ENCODE measurements at regions not wholly inside any gene's neighbourhood (a gene's known extent, or its start where the extent isn't known, plus 50 kb on each side); places are given as distances from the start of the nearest gene placed in this dataset.

- DNase-seq (ENCODE audit: extremely low read depth, low read depth), result no peak
These were observed 58.4 kb downstream of the SLC25A47 start for GRCh38 chr14:100381395-100382105.

DNA sequence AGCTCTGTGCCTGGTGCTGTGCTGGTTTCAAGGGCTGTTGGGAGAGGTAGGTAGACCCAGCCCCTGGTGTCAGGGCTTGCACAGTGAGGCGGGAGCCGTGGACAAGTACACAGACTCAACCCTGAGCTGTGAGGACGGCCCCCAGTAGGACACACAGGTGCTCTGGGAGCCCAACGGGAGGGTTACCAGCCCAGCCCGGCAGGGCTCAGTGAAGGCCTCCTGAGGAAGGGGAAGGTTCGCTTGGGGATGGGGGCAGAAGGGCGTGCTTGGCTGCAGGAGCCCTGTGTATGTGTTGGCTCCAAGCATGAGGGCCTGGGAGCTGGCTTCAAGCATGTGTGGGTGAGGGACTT lies 58.9 kb downstream of the SLC25A47 start:
- DNase-seq (ENCODE audit: extremely low read depth, low read depth), result no peak

- DNase-seq (ENCODE audit: extremely low read depth, low read depth), result peak; percentile 88
These were observed 60.6 kb downstream of the SLC25A47 start for GRCh38 chr14:100383727-100384158.

- DNase-seq (ENCODE audit: extremely low read depth, low read depth), result no peak
These were observed 61.1 kb downstream of the SLC25A47 start for GRCh38 chr14:100384277-100384676.

DNA sequence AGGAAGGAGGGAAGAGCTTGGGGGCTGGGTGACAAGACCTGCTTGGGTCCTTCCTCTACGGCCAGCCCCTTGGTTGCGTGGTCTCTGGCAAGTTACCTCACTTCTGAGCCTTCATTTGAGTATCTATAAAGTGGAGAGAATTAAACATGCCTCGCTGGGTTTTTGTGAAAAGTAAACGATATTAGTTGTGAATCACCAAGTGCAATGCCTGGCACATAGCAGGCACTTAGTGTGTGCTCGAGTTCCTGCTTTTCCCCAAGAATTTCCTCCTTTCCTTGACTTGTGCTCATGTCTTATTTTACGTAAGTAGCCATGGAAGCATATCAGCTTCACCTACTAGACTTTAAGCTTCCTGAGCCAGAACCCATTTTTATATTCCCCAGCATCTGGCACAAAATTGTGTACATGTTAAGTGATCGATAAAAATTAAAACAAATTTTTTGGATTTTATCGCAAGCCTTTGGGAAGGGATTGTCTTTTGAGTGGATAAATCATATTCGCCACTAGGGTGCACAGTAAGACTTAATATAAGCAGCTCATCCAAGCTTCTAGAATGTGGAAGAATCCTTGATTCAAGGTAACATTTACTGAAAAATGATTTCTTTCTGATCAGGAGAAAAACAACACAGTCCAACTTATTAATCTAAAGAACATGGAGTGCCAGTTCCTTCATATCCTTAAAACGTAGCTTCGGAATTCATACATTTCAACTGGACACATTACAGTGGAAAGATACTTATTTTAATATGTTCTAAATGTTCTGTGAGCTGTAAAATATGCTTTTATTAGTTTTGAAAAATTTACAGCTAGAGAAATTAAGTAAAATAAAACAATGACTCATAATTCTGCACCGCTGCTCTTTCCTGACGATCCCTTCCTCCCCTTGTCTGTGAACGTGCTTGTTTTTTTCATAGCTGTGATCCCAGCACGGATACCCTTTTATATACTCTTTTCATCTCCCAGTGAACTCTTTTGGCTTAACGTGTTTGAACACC lies 62.0 kb downstream of the SLC25A47 start:
- DNase-seq (ENCODE audit: extremely low read depth, low read depth), result peak; percentile 82

DNA sequence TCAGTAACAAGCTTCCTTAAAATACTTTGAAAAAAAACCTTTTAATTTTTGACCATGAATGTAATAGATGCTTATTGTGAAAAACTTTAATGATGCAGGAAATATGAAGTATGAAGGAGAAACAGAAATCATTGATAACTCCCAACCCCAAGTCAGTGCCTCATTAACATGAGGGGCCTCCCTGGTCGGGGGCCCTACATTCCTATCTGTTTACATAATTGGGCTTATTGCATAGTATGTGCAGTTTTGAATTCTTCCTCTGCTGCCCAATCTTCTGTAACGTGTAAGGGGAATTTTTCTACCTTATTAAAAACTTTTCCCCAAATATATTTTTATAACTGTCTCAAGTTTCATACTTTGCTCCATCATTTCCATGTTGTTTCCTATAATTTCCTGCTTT lies 63.0 kb downstream of the SLC25A47 start:
- DNase-seq (ENCODE audit: extremely low read depth, low read depth), result no peak

DNA sequence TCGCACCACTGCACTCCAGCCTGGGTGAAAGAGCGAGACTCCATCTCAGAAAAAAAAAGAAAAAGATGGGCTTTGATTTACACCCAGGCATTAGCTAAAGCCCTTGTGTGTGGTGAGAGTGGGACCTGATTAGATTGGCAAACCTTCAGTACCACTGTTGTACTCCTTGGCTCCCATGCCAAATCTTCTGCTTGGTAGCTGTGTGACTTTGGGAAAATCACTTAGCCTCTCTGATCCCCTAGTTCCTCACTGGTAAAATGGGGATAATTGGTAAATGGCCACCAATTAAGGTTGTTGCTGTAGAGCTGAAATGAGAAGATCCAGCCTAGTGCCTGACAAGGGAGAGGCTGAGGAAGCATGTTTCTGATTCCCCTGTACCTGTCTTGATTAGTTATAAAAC lies 63.7 kb downstream of the SLC25A47 start:
- DNase-seq (ENCODE audit: extremely low read depth, low read depth), result no peak

GRCh38 chr14:100387450-100387849 lies 64.3 kb downstream of the SLC25A47 start:
- no peak for DNase-seq (ENCODE audit: extremely low read depth, low read depth)

DNA sequence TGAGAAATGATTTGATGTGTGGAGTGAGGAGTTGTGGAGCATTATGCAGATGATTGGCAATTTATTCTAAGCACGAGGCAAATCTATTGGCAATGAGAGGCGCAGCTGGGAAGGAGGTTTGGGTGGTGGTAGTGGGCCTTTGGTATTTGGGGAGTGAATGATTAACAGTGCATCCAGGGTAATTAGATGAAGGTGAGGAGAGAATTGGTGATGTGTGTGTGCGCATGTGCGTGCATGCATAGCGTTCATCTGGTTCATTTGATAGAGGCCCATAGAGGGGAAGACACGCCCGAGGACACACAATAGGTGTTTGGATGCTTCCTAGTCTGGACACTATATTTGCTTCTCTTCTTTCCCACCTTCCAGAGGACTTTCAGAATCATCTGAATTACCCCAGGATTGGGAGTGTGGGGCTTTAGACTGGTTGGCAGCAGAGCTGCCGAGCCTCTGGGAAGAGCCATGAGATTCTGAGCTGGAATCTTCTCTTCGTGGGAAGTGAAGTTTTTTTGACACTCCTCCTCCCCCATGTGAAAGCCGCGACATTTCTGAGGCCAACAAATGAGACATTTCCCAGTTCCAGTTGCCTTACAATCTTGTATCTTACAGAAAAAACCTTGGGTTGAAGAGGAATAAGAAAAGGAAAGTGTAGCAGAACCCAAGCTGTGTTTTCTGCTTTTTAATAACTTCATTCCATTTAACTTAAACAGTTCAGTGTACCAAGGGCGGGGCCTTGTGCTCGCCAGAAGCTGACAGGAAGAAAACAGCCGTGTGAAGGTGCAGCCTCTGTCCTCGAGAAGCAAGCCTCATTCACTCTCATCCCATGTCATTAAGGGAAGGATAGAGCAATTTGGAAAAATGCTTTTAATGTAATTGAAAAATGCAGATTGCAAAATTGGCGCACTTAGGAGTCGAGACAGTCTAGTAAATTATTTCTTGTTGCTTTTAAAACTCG lies 65.2 kb downstream of the SLC25A47 start:
- no peak for DNase-seq (ENCODE audit: extremely low read depth, low read depth)

GRCh38 chr14:100389497-100390104 lies 66.5 kb downstream of the SLC25A47 start:
- no peak for DNase-seq (ENCODE audit: extremely low read depth, low read depth)

DNA sequence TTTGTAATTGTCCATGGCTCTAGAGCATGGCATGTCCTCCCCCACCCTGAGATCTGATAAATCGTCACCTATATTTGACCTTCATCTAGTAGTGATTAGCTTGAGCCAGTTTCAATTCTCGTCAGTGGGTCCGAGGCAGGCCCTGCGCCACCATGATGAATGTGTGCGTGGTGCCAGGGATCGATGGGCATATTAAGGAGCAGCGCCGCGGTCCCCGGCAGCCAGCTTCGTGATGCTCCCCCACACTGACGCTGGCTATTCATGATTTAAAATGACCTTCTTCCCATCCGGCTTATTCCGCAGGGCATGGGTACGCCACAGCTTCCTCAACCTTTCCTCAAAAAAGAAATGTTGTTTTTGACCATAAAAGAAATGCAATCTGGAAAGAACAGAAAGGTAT lies 68.0 kb downstream of the SLC25A47 start:
- no peak for DNase-seq (ENCODE audit: extremely low read depth, low read depth)

- no peak for DNase-seq (ENCODE audit: extremely low read depth, low read depth)
These were observed 68.6 kb downstream of the SLC25A47 start for GRCh38 chr14:100391724-100392123.

GRCh38 chr14:100392356-100392755 lies 69.2 kb downstream of the SLC25A47 start:
- DNase-seq (ENCODE audit: extremely low read depth, low read depth), result no peak

DNA sequence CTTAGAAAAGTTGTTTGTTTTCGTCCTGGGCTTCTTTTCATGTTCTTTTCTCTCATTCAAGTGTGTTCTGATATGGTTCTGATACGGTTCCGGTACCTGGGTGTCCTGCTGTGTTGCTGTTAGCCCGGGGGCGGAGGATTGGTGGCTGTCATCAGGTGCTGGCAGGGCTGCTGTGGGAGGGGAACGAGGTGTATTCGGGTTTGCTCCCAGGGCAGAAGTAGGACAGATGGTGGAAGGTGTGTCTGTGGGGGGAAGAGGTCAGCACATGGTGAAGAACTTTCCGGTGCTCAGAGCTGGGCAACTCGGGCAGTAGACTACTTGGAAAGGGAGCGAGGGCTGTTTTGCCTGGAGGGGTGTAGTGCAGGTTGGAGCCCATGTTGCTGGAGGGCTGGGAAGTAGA lies 70.2 kb downstream of the SLC25A47 start:
- DNase-seq (ENCODE audit: extremely low read depth, low read depth), result no peak

DNA sequence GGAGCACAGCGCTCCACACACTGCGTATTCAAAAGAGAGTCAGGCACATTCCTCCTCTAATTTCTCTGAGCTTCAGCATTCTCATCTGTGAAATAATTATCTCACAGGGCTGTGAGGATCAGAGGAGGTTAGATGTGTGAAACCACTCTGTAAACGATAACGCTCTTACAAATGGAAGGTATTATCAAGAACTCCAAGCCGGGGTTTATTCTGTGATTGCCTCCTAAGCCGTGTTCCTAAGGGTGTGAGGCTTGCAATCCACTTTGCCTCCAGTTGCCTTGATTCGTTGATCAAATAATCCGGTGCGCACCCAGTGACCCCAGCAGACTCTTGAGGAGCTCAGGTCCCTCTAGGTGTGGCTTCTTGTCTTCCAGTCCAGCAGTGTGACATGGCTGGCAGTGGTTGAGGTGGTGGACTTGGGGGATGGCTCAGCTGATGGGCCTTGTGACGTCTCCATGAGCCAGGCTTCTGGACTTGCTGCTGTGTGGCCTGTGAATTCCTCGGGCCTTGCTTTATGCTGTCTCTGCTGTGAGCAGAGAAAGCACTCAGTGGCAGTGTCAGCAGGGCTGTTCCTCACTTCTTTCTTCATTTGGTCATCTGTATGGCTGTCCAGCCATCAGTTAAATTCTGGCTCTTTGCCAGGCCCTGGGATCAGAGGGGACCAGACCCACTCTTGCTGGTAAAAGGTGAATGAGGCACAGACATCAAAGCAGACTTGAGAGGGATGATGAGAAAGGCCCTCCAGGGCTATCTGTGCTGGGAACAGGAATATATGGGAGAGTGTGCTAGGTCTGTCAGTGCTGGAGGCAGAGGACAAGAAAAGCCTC lies 71.0 kb downstream of the SLC25A47 start:
- DNase-seq (ENCODE audit: extremely low read depth, low read depth), result no peak

DNA sequence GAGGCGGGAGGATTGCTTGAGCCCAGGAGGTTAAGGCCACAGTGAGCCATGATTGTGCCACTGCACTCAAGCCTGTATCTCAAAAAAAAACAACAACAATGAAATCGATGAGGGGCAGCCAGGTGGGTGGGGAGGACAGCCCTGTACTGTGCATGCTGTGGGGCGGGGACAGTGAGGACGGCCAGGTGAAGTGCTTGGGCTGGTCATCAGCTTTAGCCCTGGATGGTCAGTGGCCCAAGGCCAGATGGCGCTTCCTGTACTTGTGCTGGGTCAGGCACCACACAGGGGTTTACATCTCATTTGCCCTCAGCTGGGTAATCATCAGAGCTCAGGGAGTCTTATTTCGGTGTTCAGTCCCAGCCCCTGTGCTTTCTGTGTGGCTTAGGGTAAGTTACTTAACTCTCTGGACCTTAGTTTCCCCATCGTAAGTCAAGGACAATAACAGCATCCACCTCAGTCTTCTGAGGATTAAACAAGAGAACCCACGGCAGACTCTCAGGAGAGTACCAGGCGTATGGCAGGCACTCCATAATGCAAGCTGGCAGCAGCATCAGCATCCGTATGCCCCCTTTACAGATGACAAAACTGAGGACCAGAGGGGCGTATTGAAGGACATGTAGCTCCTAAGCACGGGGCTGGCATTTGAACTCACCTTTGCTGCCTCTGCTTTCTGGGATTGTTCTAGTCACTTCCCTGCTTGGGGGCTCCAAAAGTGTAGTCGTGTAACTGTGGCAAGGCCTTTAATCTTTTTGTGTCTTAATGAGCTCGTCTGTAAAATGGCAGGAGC lies 71.9 kb downstream of the SLC25A47 start:
- DNase-seq (ENCODE audit: extremely low read depth, low read depth), result no peak

DNA sequence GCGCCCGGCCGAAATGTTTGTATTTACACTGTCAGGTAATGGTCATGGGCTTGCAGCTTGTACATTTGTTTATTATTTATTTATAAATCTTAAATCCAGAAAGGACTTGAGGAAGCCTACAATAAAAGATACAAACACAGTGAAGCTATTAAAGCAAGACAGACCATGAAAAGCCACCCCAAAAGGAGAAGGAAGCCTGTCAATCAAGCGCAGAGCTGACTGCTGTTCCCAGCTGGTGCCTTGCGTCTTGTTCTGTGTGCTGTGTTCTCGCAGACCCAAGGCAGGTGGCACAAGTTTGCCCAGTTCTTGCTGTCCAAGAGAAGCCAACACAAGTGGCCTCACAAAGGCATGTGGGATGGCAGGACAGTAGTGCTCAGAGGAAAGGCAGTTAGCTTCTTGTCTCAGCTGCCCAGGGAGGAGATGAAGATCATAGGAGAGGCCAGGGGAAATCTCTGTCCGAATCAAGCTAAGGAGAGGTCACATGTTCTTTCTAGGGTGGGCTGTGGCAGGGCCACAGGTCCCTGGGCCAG lies 73.2 kb downstream of the SLC25A47 start:
- no peak for DNase-seq (ENCODE audit: extremely low read depth, low read depth)

DNA sequence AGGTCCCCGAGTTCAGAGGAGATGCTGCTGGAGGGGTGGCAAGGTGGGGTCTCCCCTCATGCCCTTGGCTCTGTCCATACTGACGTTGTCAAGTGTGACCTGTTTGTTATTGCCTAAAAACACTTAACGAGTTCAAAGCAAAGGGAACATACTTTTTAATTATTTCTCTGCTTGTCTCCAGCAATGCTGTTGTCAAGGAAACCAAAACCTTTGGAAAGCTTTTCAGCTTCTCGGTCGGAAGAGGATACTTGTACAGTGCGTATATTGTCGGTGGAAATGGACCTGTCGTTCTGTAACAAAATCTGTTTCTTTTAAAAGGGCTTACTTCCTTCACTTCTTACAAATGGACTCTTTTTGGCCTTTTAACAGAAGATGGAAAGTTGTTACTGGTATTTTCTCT lies 73.9 kb downstream of the SLC25A47 start:
- no peak for DNase-seq (ENCODE audit: extremely low read depth, low read depth)

Measured in NCI-H460 (cell line).